Non-pigmented ciliary epithelial cell (primary cell): ENCODE measurements at regions not wholly inside any gene's neighbourhood (a gene's known extent, or its start where the extent isn't known, plus 50 kb on each side); places are given as distances from the start of the nearest gene placed in this dataset.

Experiments
- DNase-seq: peaks from one replicate; pipeline ENCODE4 v3.0.0-alpha.2; 2010; ENCODE audit warnings: low read depth

GRCh38 chr3:176794406-176794805 is 402.9 kb downstream of the TBL1XR1 start:
- no peak for DNase-seq

- DNase-seq: no peak
Measured at GRCh38 chr3:176789947-176790346, 407.3 kb downstream of the TBL1XR1 start.

DNA sequence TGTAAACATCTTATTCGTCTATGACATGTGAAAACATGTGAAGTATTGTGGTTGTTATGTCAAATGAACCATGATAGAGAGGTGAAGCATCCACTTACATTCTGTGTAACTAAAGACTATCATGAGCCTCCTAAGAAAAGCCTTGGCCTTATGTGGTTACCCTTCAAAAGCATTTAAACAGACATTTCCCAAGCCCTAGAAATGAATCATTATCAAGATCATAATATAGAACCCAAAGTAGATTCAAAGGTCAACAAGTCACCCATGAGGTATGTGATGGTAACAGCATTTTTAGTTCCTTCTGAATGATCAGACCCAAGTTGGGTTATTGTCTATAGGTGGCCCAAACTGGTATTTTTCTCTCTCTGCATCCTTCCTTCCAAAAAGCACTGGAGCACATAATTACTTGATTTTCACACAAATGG is 408.0 kb downstream of the TBL1XR1 start:
- DNase-seq: peak; percentile 9

- no peak for DNase-seq
Measured at GRCh38 chr3:176787506-176787905, 409.8 kb downstream of the TBL1XR1 start.

- no peak for DNase-seq
Measured at GRCh38 chr3:176785171-176785570, 412.1 kb downstream of the TBL1XR1 start.

DNA sequence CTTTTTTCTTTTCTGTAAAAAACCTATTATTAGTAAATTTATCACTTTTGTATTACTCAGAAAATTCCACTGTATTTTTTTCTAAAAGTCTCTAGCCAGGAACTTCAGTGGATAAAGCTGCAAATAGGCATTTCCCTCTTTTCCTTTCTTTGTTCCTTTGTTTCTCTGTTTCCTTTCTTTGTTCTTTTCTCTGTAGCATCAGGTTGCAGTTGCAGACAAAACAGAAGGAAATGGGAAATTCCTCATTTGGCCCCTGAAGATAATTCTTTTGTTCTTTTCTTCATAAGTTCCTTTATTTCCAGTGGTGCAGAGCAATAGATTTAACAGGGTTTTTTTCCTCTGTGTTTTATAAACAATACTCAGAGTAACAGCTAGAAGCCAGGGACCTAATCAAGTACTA is 416.5 kb downstream of the TBL1XR1 start:
- DNase-seq: no peak

GRCh38 chr3:176776622-176777175 is 420.6 kb downstream of the TBL1XR1 start:
- no peak for DNase-seq

DNA sequence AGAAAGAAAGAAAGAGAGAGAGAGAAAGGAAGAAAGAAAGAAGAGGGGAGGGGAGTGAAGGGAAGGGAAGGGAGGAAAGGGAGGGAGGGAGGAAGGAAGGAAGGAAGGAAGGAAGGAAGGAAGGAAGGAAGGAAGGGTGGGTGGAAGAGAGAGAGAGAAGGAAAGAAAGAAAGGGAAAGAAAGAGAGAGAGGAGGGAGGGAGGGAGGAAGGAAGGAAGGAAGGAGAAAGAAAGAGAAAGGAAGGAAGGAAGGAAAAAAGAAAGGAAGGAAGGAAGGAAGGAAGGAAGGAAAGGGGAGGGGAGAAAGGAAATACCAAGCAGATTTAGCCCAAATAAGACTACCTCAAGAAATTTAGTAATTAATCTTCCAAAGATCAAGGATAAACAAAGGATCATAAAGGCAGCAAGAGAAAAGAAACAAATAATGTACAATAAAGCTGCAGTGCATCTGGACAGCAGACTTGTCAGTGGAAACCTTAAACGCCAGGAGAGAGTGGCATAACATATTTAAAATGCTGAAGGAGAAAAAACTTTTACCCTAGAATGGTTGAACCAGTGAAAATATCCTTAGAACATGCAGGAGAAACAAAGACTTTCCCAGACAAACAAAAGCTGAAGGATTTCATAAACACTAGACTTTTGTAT is 427.6 kb downstream of the TBL1XR1 start:
- no peak for DNase-seq

- DNase-seq: peak; percentile 31
Measured at GRCh38 chr3:176767385-176767784, 429.9 kb downstream of the TBL1XR1 start.

DNA sequence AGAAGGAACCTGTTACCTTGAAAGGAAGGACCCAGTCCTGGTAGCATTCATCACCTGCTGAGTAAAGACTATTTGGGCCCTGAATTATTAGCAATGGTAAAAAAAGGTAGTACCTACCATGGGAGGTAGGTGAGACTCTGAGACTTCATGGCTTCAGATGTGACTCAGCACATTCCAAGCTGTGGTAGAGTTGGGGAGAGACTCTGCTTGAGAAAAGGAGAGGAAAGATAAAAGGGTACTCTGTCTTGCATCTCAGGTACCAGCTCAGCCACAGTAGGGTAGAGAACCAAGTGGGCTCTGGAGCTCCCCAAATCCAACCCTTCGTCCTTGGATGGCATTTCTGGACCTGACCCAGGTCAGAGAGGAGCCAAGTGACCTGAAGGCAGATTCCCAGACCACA is 430.4 kb downstream of the TBL1XR1 start:
- DNase-seq: no peak

DNA sequence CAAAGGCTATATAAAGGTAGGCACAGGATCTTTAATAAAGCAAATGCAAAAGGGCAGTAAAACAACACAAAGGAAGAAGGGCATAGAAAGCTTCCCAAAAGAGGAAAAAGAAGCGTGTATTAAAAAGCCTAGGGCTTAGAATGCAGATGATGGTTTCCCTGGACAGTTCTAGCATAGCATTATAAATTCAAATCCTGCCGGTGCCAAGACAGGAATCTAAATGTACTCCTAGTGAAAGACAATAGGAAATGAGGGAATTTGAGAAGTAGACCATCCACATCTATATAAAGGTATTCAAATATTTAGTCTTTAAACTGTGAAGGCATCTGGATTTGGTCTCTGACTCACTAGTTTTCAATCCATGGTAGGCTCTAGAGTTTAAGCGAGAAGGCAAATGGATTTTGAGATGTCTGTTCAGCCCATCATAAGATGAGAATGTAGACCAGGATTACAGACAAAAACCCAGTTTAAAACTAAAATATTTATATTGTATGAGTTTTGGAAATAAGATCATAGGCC is 431.8 kb downstream of the TBL1XR1 start:
- no peak for DNase-seq

- DNase-seq: no peak
Measured at GRCh38 chr3:176759815-176760506, 437.3 kb downstream of the TBL1XR1 start.

GRCh38 chr3:176757429-176757828 is 439.9 kb downstream of the TBL1XR1 start:
- DNase-seq: no peak

- no peak for DNase-seq
Measured at GRCh38 chr3:176755977-176756376, 441.3 kb downstream of the TBL1XR1 start.

- no peak for DNase-seq
Measured at GRCh38 chr3:176755552-176755951, 441.7 kb downstream of the TBL1XR1 start.

GRCh38 chr3:176741664-176742047 is 455.6 kb downstream of the TBL1XR1 start:
- DNase-seq: no peak

DNA sequence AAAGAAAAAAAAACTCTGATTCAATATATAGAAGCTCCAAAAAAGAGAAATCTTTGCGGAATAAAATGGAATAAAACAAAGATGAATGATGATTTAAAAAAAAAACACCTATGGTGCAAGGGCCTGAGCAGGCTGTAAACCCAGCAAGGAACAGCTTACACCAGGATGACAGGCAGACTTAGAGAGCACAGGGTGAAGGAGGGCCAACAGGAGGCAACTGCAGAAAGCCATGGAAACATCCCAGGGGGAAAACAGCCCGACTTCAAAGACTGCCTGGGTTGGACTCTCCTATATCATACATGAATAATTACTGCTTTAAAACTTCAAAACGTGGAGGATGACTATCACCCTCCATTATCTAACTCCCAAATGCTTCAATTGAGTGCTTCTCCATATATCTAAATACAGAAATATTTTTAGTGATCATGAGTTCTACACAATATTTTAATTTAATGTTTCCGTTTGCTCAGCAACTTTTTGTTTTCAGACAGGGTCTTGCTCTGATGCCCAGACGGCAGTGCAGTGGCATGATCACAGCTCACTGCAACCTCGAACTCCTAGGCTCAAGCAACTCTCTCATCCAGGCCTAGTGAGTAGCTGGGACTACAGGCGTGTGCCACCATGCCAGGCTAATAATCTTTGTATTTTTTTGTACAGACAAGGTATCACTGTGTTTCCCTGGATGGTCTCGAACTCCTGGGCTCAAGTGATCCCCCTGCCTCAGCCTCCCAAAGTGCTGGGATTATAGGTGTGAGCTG is 456.2 kb downstream of the TBL1XR1 start:
- no peak for DNase-seq

GRCh38 chr3:176739159-176739558 is 458.1 kb downstream of the TBL1XR1 start:
- DNase-seq: no peak

DNA sequence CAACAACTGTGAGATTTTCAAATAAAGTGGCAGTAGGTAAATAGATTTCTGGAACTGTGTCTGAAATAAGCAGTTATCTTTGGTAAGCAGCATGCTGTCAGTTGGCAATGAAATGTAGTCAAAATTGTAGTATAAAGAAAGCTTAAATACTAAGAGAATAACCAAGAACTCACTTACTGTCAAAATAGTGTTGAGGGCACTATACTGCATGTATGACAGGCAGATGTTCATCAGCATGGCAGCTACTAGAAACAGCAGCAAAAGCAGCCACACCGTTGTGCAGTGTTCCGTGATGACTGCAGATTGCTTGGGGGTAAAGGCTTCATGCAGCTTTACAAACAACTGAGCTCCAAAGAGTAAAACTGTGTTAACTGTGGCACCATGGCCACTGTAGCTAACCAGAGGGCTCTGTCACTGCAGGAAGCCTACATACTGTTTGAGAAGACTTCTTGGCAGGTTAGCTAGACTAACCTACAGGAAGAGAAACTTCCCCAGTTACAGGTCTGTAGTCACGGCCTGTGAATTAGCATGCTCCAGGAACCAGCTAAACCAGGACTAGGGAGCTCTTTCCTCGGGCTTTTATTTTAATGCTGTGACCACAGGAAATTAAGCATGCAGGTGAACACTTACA is 459.7 kb downstream of the TBL1XR1 start:
- no peak for DNase-seq

DNA sequence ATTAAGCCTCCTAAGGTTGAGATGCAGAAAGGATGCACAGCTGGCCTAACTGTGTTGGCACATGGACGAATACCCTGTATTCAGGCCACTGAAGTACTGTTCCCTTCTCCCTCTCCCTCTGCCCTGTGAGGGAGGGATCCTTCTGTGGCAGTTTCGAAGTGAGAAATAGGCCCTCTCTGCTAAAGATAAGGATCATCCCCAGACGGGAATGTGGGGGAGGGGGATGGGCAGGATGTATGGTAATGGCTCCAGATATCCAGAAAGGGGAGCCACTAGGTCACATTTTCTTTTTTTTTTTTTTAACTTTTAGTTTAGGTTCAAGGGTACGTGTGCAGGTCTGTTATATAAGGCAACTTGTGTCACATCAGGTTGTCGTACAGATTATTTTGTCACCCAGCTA is 463.1 kb downstream of the TBL1XR1 start:
- DNase-seq: no peak

- no peak for DNase-seq
Measured at GRCh38 chr3:176724394-176724759, 472.9 kb downstream of the TBL1XR1 start.

- DNase-seq: no peak
Measured at GRCh38 chr3:176723758-176724393, 473.4 kb downstream of the TBL1XR1 start.
